Keratinocyte (primary cell): ENCODE measurements at regions not wholly inside any gene's neighbourhood (a gene's known extent, or its start where the extent isn't known, plus 50 kb on each side); places are given as distances from the start of the nearest gene placed in this dataset.

ENCODE experiments used
- DNase-seq: peaks from one replicate; pipeline ENCODE4 v3.0.0-alpha.2; 2011; ENCODE audit warnings: low read depth, missing footprints, low spot score
- FAIRE-seq: peaks from 2 replicates; lab custom pipeline; 2011; peaks lifted over from hg19 to GRCh38; lab: Jason Lieb, UNC
- H2AFZ ChIP-seq: 2 replicates; pipeline ENCODE4 v1.6.0; 2012; ENCODE audit warnings: low read length, control low read depth, inconsistent platforms; ENCODE audit not compliant: control insufficient read depth
- H3K27ac ChIP-seq: 2 replicates; pipeline ENCODE4 v1.5.1; 2011; ENCODE audit warnings: low read length; ENCODE audit not compliant: control insufficient read depth, insufficient read depth
- H3K27me3 ChIP-seq: 3 replicates; pipeline ENCODE4 v1.6.0; 2011; ENCODE audit warnings: low read length; ENCODE audit not compliant: control insufficient read depth, insufficient read depth; ENCODE audit errors: extremely low read depth
- H3K36me3 ChIP-seq, 2 experiments: 2 replicates in 1 of 2; 3 replicates in 1 of 2; pipeline ENCODE4 v1.5.1; 2011; ENCODE audit warnings: low read length in 2 of 2, mild to moderate bottlenecking in 1 of 2; ENCODE audit not compliant: control insufficient read depth in 2 of 2, insufficient read depth in 2 of 2; ENCODE audit errors: extremely low read depth in 1 of 2
- H3K4me1 ChIP-seq: 3 replicates; pipeline ENCODE4 v1.5.1; 2011; ENCODE audit warnings: low read length; ENCODE audit not compliant: control insufficient read depth, insufficient read depth; ENCODE audit errors: extremely low read depth
- H3K4me2 ChIP-seq: 3 replicates; pipeline ENCODE4 v1.6.0; 2011; ENCODE audit warnings: low read depth, low read length; ENCODE audit not compliant: control insufficient read depth, insufficient read depth; ENCODE audit errors: extremely low read depth
- H3K4me3 ChIP-seq, 3 experiments: fragments of 200-600 bp in 1 of 3; sonication (generic) in 1 of 3; 2 replicates in 2 of 3; 3 replicates in 1 of 3; pipeline ENCODE4 v1.5.1; 2011 to 2016; ENCODE audit warnings: low read length in 3 of 3, mild to moderate bottlenecking in 3 of 3, control low read depth in 2 of 3, inconsistent platforms in 1 of 3, low read depth in 1 of 3, mixed read lengths in 1 of 3, mixed run types in 1 of 3, moderate library complexity in 1 of 3; ENCODE audit not compliant: control insufficient read depth in 2 of 3, insufficient read depth in 2 of 3; ENCODE audit errors: extremely low read depth in 1 of 3
- H3K79me2 ChIP-seq: 2 replicates; pipeline ENCODE4 v1.6.0; 2012; ENCODE audit warnings: low read length; ENCODE audit not compliant: control insufficient read depth, insufficient read depth
- H3K9ac ChIP-seq: 3 replicates; pipeline ENCODE4 v1.6.0; 2011; ENCODE audit warnings: low read length; ENCODE audit not compliant: control insufficient read depth, insufficient read depth; ENCODE audit errors: extremely low read depth
- H3K9me1 ChIP-seq: 3 replicates; pipeline ENCODE4 v1.6.0; 2011; ENCODE audit warnings: low read length; ENCODE audit not compliant: control insufficient read depth, insufficient read depth; ENCODE audit errors: extremely low read depth
- H3K9me3 ChIP-seq: 2 replicates; pipeline ENCODE4 v1.5.1; 2012; ENCODE audit warnings: low read depth, low read length; ENCODE audit not compliant: control insufficient read depth
- H4K20me1 ChIP-seq: 3 replicates; pipeline ENCODE4 v1.6.0; 2011; ENCODE audit warnings: low read length; ENCODE audit not compliant: control insufficient read depth, insufficient read depth; ENCODE audit errors: extremely low read depth
- EZH2 ChIP-seq: IDR thresholded peaks from one replicate; pipeline ENCODE4 v1.6.1; 2012; ENCODE audit warnings: inconsistent platforms, mild to moderate bottlenecking, low read length, moderate library complexity
- dilution Hi-C: fragments of 300-500 bp; cut with MboI; formaldehyde crosslinking; loops from one replicate; pipeline ENCODE4 v1.7.0; 2020; ENCODE audit warnings: low sequenced_read_pairs; ENCODE audit not compliant: extremely low pct_ligation_motif_present
- TF ChIP-seq, protein P1 (sequence below), 3 experiments: IDR thresholded peaks in 1 of 3; conservative IDR thresholded peaks in 1 of 3; optimal IDR thresholded peaks in 1 of 3; 2 replicates in 2 of 3; 3 replicates in 1 of 3; pipeline versions ENCODE3 to v1.5.1; 2011; ENCODE audit warnings: low read length in 3 of 3, mild to moderate bottlenecking in 3 of 3, moderate library complexity in 2 of 3, control low read depth in 1 of 3, inconsistent platforms in 1 of 3; ENCODE audit not compliant: insufficient read depth in 2 of 3; ENCODE audit errors: extremely low read depth in 1 of 3

DNA sequence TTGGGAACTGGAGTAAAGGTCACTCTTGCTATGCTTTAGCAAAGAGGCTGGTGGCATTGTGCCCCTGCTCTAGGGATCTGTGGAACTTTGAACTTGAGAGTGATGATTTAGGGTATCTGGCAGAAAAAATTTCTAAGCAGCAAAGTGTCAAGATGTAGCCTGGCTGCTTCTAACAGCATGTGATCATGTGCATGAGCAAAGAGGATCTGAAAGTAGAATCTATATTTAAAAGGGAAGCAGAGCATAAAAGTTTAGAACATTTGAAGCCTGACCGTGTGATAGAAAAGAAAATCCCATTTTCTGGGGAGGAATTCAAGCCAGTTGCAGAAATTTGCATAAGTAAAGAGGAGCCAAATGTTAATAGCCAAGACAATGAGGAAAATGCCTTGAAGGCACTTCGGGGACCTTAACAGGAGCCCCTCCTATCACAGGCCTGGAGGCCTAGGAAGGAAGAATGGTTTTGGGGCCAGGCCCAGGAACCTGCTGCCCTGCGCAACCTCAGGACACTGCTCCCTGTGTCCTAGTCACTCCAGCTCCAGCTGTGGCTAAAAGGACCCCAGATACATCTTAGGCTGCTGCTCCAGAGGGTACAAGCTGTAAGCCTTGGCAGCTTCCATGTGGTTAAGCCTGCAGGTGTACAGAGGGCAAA, 212.2 kb upstream of the LINGO1 start:
- no peak overlapping the region for H3K27ac ChIP-seq
- H3K79me2 ChIP-seq: no peaks in the 10 kb centered on the region
- dilution Hi-C loops: no loop called here
- peaks cover 3% of the 10 kb centered on the region for H4K20me1 ChIP-seq
- FAIRE-seq (no peak), DNase-seq (no peak)
- peaks cover 12% of the 10 kb centered on the region for H3K4me1 ChIP-seq
- H3K9me3 ChIP-seq: no peaks in the 10 kb centered on the region
- H3K36me3 ChIP-seq: no peaks in the 10 kb centered on the region
- peaks cover 3% of the 10 kb centered on the region for H3K9me1 ChIP-seq
- no peak overlapping the region for H3K9ac ChIP-seq
- no peak overlapping the region for H3K4me3 ChIP-seq
- no peak overlapping the region for H3K4me2 ChIP-seq
- TF ChIP-seq, protein P1, sequence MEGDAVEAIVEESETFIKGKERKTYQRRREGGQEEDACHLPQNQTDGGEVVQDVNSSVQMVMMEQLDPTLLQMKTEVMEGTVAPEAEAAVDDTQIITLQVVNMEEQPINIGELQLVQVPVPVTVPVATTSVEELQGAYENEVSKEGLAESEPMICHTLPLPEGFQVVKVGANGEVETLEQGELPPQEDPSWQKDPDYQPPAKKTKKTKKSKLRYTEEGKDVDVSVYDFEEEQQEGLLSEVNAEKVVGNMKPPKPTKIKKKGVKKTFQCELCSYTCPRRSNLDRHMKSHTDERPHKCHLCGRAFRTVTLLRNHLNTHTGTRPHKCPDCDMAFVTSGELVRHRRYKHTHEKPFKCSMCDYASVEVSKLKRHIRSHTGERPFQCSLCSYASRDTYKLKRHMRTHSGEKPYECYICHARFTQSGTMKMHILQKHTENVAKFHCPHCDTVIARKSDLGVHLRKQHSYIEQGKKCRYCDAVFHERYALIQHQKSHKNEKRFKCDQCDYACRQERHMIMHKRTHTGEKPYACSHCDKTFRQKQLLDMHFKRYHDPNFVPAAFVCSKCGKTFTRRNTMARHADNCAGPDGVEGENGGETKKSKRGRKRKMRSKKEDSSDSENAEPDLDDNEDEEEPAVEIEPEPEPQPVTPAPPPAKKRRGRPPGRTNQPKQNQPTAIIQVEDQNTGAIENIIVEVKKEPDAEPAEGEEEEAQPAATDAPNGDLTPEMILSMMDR (optimal IDR thresholded peaks at IDR 0.05 in 1 of 3, IDR thresholded peaks at IDR 0.05 in 1 of 3, conservative IDR thresholded peaks at IDR 0.05 in 1 of 3; ENCODE audit: extremely low read depth in 1 of 3, insufficient read depth in 2 of 3, low read length in 3 of 3): no peak
- no peak for TF ChIP-seq EZH2
- H2AFZ ChIP-seq: no peak overlapping the region
- H3K27me3 ChIP-seq: peaks cover 13% of the 10 kb centered on the region

DNA sequence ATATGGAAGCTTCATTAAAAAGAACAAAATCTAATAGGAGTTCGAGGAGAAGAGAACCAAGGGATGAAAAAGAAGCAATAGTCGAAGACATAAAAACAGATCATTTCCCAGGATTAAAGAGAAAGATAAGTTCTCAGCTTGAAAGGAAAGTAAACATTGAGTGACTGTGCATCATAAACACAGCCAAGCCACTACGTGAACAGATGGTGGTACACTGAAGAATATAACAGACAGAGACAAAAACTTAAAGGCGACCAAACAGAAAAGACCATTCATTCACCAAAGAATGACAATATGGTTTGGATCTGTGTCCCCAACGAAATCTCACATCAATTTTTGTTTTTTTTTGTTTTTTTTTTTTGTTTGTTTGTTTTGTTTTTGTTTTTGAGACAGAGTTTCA, 210.8 kb upstream of the LINGO1 start:
- Histone ChIP-seq H3K79me2 (no peaks in the 10 kb centered on the region), H4K20me1 (peaks cover 9% of the 10 kb centered on the region), H3K9ac (no peak overlapping the region), H3K9me3 (no peaks in the 10 kb centered on the region), H3K4me3 (no peak overlapping the region), H3K36me3 (no peaks in the 10 kb centered on the region), H3K27me3 (peaks cover 24% of the 10 kb centered on the region), H3K4me2 (no peak overlapping the region), H3K9me1 (peaks cover 3% of the 10 kb centered on the region), H3K27ac (no peak overlapping the region), H2AFZ (no peak overlapping the region), H3K4me1 (peaks cover 12% of the 10 kb centered on the region)
- dilution Hi-C loops: no loop called here
- no peak for TF ChIP-seq EZH2
- TF ChIP-seq, protein P1 (optimal IDR thresholded peaks at IDR 0.05 in 1 of 3, IDR thresholded peaks at IDR 0.05 in 1 of 3, conservative IDR thresholded peaks at IDR 0.05 in 1 of 3; ENCODE audit: extremely low read depth in 1 of 3, insufficient read depth in 2 of 3, low read length in 3 of 3): no peak
- DNase-seq (no peak), FAIRE-seq (no peak)
